GM21619 (cell line): ENCODE measurements at regions not wholly inside any gene's neighbourhood (a gene's known extent, or its start where the extent isn't known, plus 50 kb on each side); places are given as distances from the start of the nearest gene placed in this dataset.

ENCODE experiments used
- ATAC-seq: cut with Tn5 transposase; IDR thresholded peaks from one replicate; pipeline ENCODE4 v1.9.1; 2021; ENCODE audit not compliant: unreplicated experiment

GRCh38 chr18:56139792-56140254 is 498.6 kb downstream of the TXNL1 start:
- no peak for ATAC-seq

- no peak for ATAC-seq
Observed at GRCh38 chr18:56139372-56139771, 499.0 kb downstream of the TXNL1 start.

GRCh38 chr18:56136105-56136504 is 502.3 kb downstream of the TXNL1 start:
- ATAC-seq = no peak

DNA sequence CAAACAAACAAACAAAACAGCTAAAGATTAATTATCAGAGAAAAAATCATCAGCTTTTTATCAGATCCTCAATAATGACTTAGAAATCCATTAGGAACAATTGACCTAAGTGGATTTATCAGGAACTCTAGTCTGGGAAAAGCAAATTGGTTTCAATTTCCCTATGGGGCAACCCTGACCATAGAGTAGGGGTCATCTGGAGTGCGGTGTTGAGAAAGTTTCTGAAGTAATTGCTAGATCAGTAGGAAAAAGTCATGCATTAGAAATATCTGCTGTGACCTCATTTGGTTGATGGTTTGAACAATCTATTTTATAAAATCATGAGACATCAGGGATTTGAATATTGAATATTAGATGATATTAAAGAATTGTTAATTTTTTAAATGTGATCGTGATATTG is 507.9 kb downstream of the TXNL1 start:
- ATAC-seq = no peak

DNA sequence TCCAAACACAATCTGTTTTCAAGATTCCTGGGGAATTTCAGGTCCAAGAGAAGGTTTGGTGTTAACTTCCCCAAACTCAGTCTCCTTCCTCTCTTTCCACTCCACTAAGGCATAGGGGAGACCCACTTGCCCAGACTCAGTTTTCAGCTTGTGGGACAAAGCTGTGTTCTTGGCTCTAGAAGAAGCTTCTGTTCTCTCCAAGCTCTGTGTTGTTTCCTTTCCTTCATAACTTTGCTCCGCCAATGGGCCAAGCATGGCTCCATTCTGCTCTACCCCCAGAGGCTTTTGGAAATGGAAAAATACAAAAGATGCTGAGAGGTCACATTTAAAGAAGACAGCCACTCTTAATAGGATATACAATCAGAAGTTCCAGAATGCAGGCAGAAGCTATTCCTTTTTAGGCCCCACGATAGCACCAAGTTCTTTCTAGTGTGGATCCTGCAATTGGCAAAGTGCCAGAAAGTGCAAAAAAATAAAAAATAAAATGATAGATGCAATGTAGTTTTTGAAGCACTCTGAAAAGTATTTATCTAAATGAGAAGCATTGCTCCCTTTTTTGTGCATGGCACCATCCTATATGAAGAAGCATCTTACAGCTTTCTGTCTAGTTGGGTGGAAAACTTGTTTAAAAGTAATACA is 510.1 kb downstream of the TXNL1 start:
- no peak for ATAC-seq

- ATAC-seq = no peak
Observed at GRCh38 chr18:56127322-56128099, 510.9 kb downstream of the TXNL1 start.

DNA sequence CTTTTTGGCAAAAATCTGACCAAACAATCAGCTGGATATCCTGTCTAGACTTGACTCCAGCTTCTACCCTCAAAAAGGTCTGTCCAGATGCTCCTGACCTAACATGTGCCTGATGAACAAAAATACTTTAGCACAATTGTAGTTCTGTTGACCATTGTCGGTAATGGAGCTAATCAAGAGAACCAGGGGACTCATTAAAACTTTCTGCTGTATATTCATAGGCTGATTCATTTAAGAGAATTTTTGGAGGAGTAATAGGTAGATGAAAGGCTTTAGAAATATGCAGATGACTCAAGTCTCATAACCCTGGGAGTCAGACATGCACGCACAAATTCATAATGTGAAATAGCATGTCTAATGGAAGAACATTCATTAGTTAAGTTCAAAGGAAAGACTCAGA is 514.2 kb downstream of the TXNL1 start:
- no peak for ATAC-seq

DNA sequence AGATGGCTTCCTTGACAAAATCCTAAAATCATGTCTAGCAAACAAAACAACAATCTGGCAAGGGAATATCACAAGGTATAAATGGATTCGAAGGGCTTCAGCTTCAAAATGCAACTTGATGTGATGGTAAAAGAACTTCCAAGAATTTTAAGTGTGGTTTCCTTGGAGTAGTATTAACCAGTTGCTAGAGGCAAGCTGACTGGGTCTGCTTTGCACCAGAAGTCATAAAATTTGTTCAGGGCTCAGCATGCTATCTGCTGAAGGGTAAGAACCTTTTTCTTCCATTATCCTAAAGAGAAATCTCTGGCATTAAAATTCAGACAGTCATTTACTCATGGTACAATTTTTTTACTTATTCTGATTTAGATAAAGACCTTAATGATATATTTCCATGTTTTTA is 516.7 kb downstream of the TXNL1 start:
- ATAC-seq = no peak

DNA sequence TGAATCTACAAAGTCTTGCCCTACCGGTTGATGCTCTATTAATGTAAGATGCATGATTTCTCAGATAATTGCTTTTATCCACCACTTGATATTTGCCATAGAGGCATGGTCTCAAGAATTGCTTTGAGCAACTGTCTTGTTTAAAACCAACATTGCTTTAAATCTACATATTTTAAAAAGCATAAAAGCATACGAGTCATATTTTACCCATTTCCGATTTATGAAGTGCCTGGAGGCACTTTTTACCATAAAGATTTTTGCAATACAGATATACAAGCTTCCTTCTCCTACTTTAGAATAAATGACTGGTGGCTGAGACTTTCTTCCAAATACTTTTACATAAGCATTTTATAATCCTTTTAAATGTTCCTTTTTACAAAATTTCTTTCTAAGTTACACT is 517.6 kb downstream of the TXNL1 start:
- no peak for ATAC-seq

DNA sequence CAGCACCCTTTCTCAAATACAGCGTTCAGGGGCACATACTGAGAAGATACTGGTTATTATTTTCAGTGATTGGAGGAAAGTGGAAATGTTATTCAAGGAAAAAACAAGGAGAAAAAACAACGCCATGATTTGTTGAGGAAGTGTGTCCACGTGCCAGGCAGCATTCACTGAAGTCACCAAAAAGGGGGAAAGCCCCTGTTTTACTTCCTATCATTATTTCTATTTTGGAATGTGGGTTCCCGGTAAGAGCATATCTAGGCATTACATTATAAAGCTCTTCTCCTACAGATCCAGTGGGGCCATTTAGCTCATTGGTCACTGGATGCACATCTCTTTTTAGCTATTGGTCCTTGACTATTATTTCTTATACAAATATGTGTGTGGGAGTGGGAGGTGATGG is 518.7 kb downstream of the TXNL1 start:
- no peak for ATAC-seq

GRCh38 chr18:56118422-56118821 is 520.0 kb downstream of the TXNL1 start:
- ATAC-seq = no peak

DNA sequence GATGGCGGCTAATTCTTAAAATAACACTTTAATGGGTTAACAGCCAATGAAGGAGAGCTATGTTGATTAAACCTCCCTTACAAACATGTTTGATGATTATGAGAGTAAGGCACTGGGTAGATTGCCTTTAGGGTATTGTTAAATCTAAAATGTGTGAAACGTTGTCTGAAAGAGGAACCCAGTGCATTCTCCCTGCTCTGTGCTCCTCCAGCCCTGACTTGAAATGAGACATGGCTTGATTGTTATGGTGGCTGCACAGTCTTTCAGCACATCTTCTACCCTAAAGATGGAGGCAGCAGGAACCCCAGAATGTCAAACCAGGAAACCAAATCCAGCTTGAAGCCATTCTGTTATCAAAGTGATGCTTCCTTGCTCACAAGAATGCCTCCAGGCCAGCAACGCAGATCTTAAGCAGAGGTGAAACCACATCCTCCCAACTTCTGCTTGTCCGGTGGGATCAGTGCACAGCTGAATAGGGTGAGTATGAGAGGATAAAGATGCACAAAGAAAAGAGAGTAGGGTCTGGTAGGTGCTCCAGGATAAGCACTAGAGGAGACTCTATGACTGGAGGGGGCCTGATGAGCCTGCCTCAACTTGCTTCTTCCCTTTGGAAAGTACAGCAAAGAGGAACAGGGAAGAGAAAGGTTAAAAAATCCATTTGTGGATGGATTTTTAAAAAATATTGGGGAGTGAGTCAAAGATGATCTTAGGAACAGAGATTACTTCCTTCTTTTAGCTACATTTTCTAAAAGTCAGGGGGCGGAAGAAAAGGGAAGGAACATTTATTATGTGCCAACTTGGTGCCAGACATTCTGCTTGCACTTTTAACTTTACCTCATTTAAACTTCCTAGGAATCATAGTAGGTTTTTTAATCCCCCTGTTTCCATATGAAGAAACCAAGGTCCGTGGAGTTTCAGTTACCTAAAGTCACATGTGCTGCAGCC is 523.0 kb downstream of the TXNL1 start:
- ATAC-seq = no peak

- no peak for ATAC-seq
Observed at GRCh38 chr18:56112984-56113383, 525.0 kb upstream of the TCF4 start.

- ATAC-seq = peak; percentile 98
Observed at GRCh38 chr18:56112013-56112749, 524.2 kb upstream of the TCF4 start.

DNA sequence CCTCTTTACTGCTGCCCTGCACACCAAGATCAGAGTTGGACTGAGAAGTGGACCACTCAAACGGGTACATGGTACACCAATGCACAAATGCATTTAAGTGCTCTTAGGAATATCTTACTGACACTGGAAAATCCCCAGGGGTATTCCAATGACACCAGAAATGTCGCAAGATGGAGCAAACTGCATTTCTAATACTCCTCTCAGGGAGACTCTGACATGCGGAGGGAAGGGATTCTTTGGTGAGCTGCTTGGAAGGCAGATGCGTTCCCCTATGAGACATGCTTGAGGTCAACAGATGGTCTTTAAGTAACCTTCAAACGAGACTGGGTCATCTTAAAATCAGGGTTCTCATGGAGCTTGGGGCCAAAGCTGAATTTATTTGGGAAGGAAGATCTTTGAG is 521.8 kb upstream of the TCF4 start:
- ATAC-seq = no peak

- ATAC-seq = no peak
Observed at GRCh38 chr18:56108478-56109367, 520.7 kb upstream of the TCF4 start.

- ATAC-seq = no peak
Observed at GRCh38 chr18:56107821-56108477, 520.0 kb upstream of the TCF4 start.

GRCh38 chr18:56100090-56100722 is 512.2 kb upstream of the TCF4 start:
- ATAC-seq = no peak

- no peak for ATAC-seq
Observed at GRCh38 chr18:56097621-56098020, 509.6 kb upstream of the TCF4 start.
